ENCODE measurements at regions not wholly inside any gene's neighbourhood (a gene's known extent, or its start where the extent isn't known, plus 50 kb on each side); places are given as distances from the start of the nearest gene placed in this dataset.

DNA sequence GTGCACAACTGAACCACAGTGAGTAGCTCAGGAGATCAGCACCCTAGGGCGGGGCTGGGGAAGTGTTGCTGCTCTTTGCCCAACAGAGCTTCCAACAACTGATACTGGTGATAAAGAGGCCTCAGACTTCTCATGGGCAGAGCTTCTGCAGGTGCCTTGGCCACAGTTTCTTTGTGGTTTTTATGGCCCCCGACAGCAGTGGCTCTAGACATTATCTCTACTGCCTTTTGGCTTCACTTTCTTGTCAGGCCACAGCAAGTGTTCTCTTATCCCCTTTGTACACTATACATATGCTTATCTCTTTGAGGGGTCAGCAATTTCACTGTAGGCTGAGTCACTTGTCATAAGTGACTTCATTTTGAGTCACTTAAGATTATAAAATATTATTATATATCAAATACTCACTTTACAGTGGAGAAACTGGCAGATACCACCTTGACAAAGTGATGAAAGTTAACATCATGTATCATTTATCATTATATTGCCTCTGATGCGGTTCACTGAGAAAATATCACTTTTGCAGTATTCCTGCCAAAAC is 90.9 kb upstream of the COX7C start:
- POLR2A ChIA-PET: no interaction called here
- no peak for ATAC-seq

More for the DNA sequence above, 90.9 kb upstream of the COX7C start:
- CTCF ChIA-PET: no interaction called here
- Mint-ChIP-seq H3K9me3 (peaks cover 9% of the 10 kb centered on the region; the same call in 1 of the 2 replicates), H3K27ac (no peak overlapping the region), H3K27me3 (ENCODE audit: low read depth) (no peaks in the 10 kb centered on the region), H3K4me3 (no peak overlapping the region), H3K4me1 (peaks cover 13% of the 10 kb centered on the region), H3K36me3 (no peaks in the 10 kb centered on the region)
- DNase-seq (ENCODE audit: low spot score): no peak
- no peak for TF ChIP-seq JUN (CRISPR knock-in tag; IDR thresholded peaks at IDR 0.05)
- no peak for TF ChIP-seq RORB (CRISPR knock-in tag; IDR thresholded peaks at IDR 0.05)
- TF ChIP-seq, protein P1, sequence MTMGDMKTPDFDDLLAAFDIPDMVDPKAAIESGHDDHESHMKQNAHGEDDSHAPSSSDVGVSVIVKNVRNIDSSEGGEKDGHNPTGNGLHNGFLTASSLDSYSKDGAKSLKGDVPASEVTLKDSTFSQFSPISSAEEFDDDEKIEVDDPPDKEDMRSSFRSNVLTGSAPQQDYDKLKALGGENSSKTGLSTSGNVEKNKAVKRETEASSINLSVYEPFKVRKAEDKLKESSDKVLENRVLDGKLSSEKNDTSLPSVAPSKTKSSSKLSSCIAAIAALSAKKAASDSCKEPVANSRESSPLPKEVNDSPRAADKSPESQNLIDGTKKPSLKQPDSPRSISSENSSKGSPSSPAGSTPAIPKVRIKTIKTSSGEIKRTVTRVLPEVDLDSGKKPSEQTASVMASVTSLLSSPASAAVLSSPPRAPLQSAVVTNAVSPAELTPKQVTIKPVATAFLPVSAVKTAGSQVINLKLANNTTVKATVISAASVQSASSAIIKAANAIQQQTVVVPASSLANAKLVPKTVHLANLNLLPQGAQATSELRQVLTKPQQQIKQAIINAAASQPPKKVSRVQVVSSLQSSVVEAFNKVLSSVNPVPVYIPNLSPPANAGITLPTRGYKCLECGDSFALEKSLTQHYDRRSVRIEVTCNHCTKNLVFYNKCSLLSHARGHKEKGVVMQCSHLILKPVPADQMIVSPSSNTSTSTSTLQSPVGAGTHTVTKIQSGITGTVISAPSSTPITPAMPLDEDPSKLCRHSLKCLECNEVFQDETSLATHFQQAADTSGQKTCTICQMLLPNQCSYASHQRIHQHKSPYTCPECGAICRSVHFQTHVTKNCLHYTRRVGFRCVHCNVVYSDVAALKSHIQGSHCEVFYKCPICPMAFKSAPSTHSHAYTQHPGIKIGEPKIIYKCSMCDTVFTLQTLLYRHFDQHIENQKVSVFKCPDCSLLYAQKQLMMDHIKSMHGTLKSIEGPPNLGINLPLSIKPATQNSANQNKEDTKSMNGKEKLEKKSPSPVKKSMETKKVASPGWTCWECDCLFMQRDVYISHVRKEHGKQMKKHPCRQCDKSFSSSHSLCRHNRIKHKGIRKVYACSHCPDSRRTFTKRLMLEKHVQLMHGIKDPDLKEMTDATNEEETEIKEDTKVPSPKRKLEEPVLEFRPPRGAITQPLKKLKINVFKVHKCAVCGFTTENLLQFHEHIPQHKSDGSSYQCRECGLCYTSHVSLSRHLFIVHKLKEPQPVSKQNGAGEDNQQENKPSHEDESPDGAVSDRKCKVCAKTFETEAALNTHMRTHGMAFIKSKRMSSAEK (CRISPR knock-in tag; IDR thresholded peaks at IDR 0.05; ENCODE audit: borderline replicate concordance): no peak
- TF ChIP-seq, protein P2, sequence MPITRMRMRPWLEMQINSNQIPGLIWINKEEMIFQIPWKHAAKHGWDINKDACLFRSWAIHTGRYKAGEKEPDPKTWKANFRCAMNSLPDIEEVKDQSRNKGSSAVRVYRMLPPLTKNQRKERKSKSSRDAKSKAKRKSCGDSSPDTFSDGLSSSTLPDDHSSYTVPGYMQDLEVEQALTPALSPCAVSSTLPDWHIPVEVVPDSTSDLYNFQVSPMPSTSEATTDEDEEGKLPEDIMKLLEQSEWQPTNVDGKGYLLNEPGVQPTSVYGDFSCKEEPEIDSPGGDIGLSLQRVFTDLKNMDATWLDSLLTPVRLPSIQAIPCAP (CRISPR knock-in tag; IDR thresholded peaks at IDR 0.05): no peak
- TF ChIP-seq ZNF219 (CRISPR knock-in tag; IDR thresholded peaks at IDR 0.05; ENCODE audit: borderline replicate concordance): no peak
- no peak for TF ChIP-seq GTF2I (CRISPR knock-in tag; conservative IDR thresholded peaks at IDR 0.05)
- TF ChIP-seq, protein P3, sequence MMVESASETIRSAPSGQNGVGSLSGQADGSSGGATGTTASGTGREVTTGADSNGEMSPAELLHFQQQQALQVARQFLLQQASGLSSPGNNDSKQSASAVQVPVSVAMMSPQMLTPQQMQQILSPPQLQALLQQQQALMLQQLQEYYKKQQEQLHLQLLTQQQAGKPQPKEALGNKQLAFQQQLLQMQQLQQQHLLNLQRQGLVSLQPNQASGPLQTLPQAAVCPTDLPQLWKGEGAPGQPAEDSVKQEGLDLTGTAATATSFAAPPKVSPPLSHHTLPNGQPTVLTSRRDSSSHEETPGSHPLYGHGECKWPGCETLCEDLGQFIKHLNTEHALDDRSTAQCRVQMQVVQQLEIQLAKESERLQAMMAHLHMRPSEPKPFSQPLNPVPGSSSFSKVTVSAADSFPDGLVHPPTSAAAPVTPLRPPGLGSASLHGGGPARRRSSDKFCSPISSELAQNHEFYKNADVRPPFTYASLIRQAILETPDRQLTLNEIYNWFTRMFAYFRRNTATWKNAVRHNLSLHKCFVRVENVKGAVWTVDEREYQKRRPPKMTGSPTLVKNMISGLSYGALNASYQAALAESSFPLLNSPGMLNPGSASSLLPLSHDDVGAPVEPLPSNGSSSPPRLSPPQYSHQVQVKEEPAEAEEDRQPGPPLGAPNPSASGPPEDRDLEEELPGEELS (CRISPR knock-in tag; IDR thresholded peaks at IDR 0.05): no peak
- TF ChIP-seq, protein P4, sequence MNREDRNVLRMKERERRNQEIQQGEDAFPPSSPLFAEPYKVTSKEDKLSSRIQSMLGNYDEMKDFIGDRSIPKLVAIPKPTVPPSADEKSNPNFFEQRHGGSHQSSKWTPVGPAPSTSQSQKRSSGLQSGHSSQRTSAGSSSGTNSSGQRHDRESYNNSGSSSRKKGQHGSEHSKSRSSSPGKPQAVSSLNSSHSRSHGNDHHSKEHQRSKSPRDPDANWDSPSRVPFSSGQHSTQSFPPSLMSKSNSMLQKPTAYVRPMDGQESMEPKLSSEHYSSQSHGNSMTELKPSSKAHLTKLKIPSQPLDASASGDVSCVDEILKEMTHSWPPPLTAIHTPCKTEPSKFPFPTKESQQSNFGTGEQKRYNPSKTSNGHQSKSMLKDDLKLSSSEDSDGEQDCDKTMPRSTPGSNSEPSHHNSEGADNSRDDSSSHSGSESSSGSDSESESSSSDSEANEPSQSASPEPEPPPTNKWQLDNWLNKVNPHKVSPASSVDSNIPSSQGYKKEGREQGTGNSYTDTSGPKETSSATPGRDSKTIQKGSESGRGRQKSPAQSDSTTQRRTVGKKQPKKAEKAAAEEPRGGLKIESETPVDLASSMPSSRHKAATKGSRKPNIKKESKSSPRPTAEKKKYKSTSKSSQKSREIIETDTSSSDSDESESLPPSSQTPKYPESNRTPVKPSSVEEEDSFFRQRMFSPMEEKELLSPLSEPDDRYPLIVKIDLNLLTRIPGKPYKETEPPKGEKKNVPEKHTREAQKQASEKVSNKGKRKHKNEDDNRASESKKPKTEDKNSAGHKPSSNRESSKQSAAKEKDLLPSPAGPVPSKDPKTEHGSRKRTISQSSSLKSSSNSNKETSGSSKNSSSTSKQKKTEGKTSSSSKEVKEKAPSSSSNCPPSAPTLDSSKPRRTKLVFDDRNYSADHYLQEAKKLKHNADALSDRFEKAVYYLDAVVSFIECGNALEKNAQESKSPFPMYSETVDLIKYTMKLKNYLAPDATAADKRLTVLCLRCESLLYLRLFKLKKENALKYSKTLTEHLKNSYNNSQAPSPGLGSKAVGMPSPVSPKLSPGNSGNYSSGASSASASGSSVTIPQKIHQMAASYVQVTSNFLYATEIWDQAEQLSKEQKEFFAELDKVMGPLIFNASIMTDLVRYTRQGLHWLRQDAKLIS (CRISPR knock-in tag; IDR thresholded peaks at IDR 0.05; ENCODE audit: borderline replicate concordance): no peak
- TF ChIP-seq, protein P5, sequence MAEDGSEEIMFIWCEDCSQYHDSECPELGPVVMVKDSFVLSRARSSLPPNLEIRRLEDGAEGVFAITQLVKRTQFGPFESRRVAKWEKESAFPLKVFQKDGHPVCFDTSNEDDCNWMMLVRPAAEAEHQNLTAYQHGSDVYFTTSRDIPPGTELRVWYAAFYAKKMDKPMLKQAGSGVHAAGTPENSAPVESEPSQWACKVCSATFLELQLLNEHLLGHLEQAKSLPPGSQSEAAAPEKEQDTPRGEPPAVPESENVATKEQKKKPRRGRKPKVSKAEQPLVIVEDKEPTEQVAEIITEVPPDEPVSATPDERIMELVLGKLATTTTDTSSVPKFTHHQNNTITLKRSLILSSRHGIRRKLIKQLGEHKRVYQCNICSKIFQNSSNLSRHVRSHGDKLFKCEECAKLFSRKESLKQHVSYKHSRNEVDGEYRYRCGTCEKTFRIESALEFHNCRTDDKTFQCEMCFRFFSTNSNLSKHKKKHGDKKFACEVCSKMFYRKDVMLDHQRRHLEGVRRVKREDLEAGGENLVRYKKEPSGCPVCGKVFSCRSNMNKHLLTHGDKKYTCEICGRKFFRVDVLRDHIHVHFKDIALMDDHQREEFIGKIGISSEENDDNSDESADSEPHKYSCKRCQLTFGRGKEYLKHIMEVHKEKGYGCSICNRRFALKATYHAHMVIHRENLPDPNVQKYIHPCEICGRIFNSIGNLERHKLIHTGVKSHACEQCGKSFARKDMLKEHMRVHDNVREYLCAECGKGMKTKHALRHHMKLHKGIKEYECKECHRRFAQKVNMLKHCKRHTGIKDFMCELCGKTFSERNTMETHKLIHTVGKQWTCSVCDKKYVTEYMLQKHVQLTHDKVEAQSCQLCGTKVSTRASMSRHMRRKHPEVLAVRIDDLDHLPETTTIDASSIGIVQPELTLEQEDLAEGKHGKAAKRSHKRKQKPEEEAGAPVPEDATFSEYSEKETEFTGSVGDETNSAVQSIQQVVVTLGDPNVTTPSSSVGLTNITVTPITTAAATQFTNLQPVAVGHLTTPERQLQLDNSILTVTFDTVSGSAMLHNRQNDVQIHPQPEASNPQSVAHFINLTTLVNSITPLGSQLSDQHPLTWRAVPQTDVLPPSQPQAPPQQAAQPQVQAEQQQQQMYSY (CRISPR knock-in tag; IDR thresholded peaks at IDR 0.05): no peak
- no peak for TF ChIP-seq ATF1 (CRISPR knock-in tag; IDR thresholded peaks at IDR 0.05)
- TF ChIP-seq, protein P6, sequence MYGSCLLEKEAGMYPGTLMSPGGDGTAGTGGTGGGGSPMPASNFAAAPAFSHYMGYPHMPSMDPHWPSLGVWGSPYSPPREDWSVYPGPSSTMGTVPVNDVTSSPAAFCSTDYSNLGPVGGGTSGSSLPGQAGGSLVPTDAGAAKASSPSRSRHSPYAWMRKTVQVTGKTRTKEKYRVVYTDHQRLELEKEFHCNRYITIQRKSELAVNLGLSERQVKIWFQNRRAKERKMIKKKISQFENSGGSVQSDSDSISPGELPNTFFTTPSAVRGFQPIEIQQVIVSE (CRISPR knock-in tag; IDR thresholded peaks at IDR 0.05; ENCODE audit: borderline replicate concordance): no peak
- no peak for TF ChIP-seq SOX15 (CRISPR knock-in tag; IDR thresholded peaks at IDR 0.05)
- no peak for TF ChIP-seq ZNF416 (CRISPR knock-in tag; IDR thresholded peaks at IDR 0.05)
- no peak for TF ChIP-seq TEAD4 (CRISPR knock-in tag; IDR thresholded peaks at IDR 0.05)
- TF ChIP-seq, protein P7, sequence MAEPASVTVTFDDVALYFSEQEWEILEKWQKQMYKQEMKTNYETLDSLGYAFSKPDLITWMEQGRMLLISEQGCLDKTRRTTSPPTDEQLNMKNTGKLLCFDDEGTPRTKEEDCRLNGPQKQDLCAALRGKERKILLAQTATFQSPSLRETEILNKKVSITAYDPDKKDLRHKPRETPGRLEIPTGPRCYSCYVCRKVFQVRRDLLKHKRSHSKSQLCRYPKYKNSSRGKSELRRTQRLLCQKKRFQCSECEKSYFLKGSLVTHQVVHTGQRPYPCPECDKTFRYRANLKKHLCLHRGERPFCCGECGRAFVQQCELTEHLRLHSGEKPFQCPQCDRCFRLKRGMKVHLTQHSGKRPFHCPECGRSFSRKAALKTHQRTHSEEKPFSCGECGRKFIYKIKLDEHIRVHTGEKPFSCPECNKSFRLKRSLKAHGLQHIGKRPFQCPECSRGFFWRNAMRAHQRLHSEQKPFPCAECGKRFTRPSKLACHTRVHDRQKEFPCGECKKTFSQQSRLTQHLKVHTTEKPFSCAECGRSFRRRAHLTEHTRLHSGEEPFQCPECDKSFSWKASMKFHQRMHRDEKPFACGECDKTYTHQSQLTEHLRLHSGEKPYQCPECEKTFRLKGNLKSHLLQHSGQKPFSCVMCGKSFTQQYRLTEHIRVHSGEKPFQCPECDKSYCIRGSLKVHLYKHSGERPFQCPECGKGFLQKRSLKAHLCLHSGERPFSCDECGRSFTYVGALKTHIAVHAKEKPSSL (CRISPR knock-in tag; conservative IDR thresholded peaks at IDR 0.05): no peak
- TF ChIP-seq PRRX2 (CRISPR knock-in tag; IDR thresholded peaks at IDR 0.05): no peak
